GM21390 (cell line): ENCODE measurements at regions not wholly inside any gene's neighbourhood (a gene's known extent, or its start where the extent isn't known, plus 50 kb on each side); places are given as distances from the start of the nearest gene placed in this dataset.
"Not testable (repeated sequence)": the region's sequence is repeated elsewhere in the genome, so short reads cannot be mapped to it uniquely, and the experiment has no call there.

Source experiments
- ATAC-seq: cut with Tn5 transposase; IDR thresholded peaks from one replicate; pipeline ENCODE4 v1.9.1; 2021; ENCODE audit not compliant: unreplicated experiment

GRCh38 chr2:217601601-217602000, 401.2 kb downstream of the TNS1 start:
- ATAC-seq: no peak

- ATAC-seq: no peak
Measured at GRCh38 chr2:217599906-217600305, 402.9 kb downstream of the TNS1 start.

GRCh38 chr2:217597681-217598080, 405.1 kb downstream of the TNS1 start:
- no peak for ATAC-seq

- ATAC-seq: no peak
Measured at GRCh38 chr2:217597145-217597544, 405.6 kb downstream of the TNS1 start.

- ATAC-seq: no peak
Measured at GRCh38 chr2:217593732-217594131, 409.1 kb downstream of the TNS1 start.

- ATAC-seq: no peak
Measured at GRCh38 chr2:217588266-217588665, 414.5 kb downstream of the TNS1 start.

- no peak for ATAC-seq
Measured at GRCh38 chr2:217585362-217585761, 417.4 kb downstream of the TNS1 start.

- not testable (repeated sequence) for ATAC-seq
Measured at GRCh38 chr2:217580407-217580806, 422.4 kb downstream of the TNS1 start.

- no peak for ATAC-seq
Measured at GRCh38 chr2:217573571-217573970, 429.2 kb downstream of the TNS1 start.

- no peak for ATAC-seq
Measured at GRCh38 chr2:217570394-217570793, 432.4 kb downstream of the TNS1 start.

- no peak for ATAC-seq
Measured at GRCh38 chr2:217568289-217568971, 434.4 kb downstream of the TNS1 start.

GRCh38 chr2:217563565-217563964, 439.2 kb downstream of the TNS1 start:
- ATAC-seq: no peak

GRCh38 chr2:217562871-217563480, 439.8 kb downstream of the TNS1 start:
- no peak for ATAC-seq

GRCh38 chr2:217559084-217559483, 443.7 kb downstream of the TNS1 start:
- no peak for ATAC-seq

- no peak for ATAC-seq
Measured at GRCh38 chr2:217555081-217555876, 447.5 kb downstream of the TNS1 start.

- no peak for ATAC-seq
Measured at GRCh38 chr2:217553679-217554078, 449.1 kb downstream of the TNS1 start.

- no peak for ATAC-seq
Measured at GRCh38 chr2:217553202-217553601, 449.6 kb downstream of the TNS1 start.

- ATAC-seq: no peak
Measured at GRCh38 chr2:217552081-217552480, 450.7 kb downstream of the TNS1 start.

- ATAC-seq: no peak
Measured at GRCh38 chr2:217551252-217551899, 451.4 kb downstream of the TNS1 start.

- ATAC-seq: no peak
Measured at GRCh38 chr2:217539126-217539525, 463.7 kb downstream of the TNS1 start.

- no peak for ATAC-seq
Measured at GRCh38 chr2:217538719-217539118, 464.1 kb downstream of the TNS1 start.
